ENCODE measurements at regions not wholly inside any gene's neighbourhood (a gene's known extent, or its start where the extent isn't known, plus 50 kb on each side); places are given as distances from the start of the nearest gene placed in this dataset.
A peak's percentile ranks its signal among the peaks of the same experiment; 100 is the strongest.
"Not testable (repeated sequence)": the region's sequence is repeated elsewhere in the genome, so short reads cannot be mapped to it uniquely, and the experiment has no call there.

DNA sequence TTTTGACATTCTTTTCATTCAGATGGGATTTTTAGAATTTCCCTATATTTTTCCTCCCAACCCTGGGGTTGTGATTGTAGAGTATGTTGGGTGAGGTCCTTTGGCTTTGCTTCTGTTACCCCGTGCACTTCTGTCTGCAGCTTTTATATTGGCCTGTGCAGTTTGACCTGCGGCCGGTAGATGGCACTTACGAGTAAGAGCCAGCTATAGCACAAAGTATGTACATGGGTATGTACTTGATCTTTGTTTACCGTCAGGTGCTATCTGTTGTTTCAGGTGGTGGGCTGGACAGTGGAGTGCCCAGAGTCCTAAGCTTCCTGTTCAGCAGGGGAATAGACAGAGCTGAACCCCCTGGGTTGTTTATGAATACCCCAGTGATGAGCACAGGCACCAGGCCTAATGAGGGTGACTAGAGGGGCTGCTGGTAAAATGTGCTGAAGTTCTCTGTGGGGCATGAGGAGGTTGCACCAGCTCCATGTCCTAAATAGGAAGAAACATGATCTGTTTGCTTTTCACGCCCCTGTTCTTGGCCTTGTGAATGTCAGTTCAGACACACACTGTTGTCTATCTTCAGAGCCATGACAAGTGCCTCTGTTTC lies 58.9 kb upstream of the THUMPD2 start:
- no peak overlapping the region for H3K27ac ChIP-seq
- peaks cover 0 to 22% (median 5%) of the 10 kb centered on the region in 4 donors for H3K9me3 ChIP-seq
- H3K27me3 ChIP-seq: no peaks in the 10 kb centered on the region
- 45 to 48% methylated on average over 6 of the region's 6 CpGs for WGBS, 2 donors
- no peaks in the 10 kb centered on the region for H3K36me3 ChIP-seq
- no peak for DNase-seq (ENCODE audit: low spot score in 2 of 2)
- TF ChIP-seq, protein P1, sequence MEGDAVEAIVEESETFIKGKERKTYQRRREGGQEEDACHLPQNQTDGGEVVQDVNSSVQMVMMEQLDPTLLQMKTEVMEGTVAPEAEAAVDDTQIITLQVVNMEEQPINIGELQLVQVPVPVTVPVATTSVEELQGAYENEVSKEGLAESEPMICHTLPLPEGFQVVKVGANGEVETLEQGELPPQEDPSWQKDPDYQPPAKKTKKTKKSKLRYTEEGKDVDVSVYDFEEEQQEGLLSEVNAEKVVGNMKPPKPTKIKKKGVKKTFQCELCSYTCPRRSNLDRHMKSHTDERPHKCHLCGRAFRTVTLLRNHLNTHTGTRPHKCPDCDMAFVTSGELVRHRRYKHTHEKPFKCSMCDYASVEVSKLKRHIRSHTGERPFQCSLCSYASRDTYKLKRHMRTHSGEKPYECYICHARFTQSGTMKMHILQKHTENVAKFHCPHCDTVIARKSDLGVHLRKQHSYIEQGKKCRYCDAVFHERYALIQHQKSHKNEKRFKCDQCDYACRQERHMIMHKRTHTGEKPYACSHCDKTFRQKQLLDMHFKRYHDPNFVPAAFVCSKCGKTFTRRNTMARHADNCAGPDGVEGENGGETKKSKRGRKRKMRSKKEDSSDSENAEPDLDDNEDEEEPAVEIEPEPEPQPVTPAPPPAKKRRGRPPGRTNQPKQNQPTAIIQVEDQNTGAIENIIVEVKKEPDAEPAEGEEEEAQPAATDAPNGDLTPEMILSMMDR (IDR thresholded peaks at IDR 0.05): peak in 4 of 5 experiments; percentile 13 to 56 (median 32)
- TF ChIP-seq EP300 (IDR thresholded peaks at IDR 0.05) (no peak), POLR2A (IDR thresholded peaks at IDR 0.05) (no peak)
- H3K4me3 ChIP-seq: no peak overlapping the region
- no peaks in the 10 kb centered on the region for H3K4me1 ChIP-seq

DNA sequence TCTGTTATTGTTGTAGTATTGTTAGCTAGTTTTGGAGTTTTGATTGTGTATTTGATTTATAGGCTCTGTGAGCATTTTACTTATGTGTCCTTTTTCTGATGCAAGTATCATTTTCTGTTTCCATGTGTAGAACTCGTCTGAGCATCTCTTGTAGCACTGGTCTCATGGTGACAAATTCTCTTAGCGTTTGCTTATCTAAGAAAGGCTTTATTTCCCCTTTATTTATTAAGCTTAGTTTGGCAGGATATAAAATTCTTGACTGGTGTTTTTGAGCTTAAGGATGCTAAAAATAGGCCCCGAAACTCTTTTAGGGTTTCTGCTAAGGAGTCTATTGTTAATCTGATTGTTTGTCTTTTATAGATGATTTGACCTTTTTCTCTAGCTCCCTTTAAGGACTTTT lies 57.6 kb upstream of the THUMPD2 start:
- TF ChIP-seq, protein P1 (IDR thresholded peaks at IDR 0.05): no peak
- TF ChIP-seq EP300 (IDR thresholded peaks at IDR 0.05) (no peak), POLR2A (IDR thresholded peaks at IDR 0.05) (no peak)
- Histone ChIP-seq H3K9me3 (peaks cover 0 to 22% (median 5%) of the 10 kb centered on the region in 4 donors), H3K27me3 (no peaks in the 10 kb centered on the region), H3K4me3 (no peak overlapping the region), H3K36me3 (no peaks in the 10 kb centered on the region), H3K4me1 (no peaks in the 10 kb centered on the region), H3K27ac (no peak overlapping the region)
- WGBS, 2 donors: 84 to 86% methylated on average over 3 of the region's 3 CpGs
- no peak for DNase-seq (ENCODE audit: low spot score in 2 of 2)

DNA sequence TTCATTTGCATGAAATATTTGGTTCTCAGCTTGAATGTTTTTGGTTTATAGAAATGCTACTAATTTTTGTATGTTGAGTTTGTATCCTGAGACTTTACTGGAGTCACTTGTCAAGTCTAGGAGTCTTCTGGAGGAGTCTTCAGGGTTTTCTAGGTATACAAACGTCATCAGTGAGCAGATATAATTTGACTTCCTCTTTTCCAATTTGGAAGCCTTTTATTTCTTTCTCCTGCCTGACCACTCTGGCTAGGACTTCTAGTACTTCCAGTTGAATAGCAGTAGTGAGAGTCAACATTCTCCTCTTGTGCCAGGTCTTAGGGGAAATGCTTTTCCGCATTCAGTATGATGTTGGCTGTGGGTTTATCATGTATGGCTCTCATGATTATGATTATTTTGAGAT lies 55.4 kb upstream of the THUMPD2 start:
- no peak for DNase-seq (ENCODE audit: low spot score in 2 of 2)
- no peaks in the 10 kb centered on the region for H3K27me3 ChIP-seq
- H3K36me3 ChIP-seq: no peaks in the 10 kb centered on the region
- no peak for TF ChIP-seq EP300 (IDR thresholded peaks at IDR 0.05)
- no peak for TF ChIP-seq POLR2A (IDR thresholded peaks at IDR 0.05)
- TF ChIP-seq, protein P1 (IDR thresholded peaks at IDR 0.05): no peak
- no peak overlapping the region for H3K4me3 ChIP-seq
- no peaks in the 10 kb centered on the region for H3K4me1 ChIP-seq
- H3K9me3 ChIP-seq: peaks cover 0 to 24% (median 5%) of the 10 kb centered on the region in 4 donors
- no peak overlapping the region for H3K27ac ChIP-seq
- 76 to 86% methylated on average over 2 of the region's 2 CpGs for WGBS, 2 donors

DNA sequence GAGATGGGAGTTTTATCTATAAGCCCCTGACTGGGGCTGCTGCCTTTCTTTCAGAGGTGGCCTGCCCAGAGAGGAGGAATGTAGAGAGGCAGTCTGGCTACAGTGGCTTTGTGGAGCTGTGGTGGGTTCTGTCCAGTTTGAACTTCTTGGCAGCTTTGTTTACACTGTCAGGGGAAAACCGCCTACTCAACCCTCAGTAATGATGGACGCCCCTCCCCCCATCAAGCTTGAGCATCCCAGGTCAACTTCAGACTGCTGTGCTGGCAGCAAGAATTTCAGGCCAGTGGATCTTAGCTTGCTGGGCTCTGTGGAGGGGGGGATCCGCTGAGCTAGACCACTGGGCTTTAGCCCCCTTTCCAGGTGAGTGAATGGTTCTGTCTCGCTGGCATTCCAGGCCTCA lies 51.6 kb upstream of the THUMPD2 start:
- not testable (repeated sequence) for DNase-seq (ENCODE audit: low spot score in 2 of 2); H3K9me3 ChIP-seq; H3K4me3 ChIP-seq; H3K27me3 ChIP-seq; H3K4me1 ChIP-seq; H3K36me3 ChIP-seq; H3K27ac ChIP-seq
- WGBS, 2 donors: 59 to 83% methylated on average over 3 of the region's 4 CpGs
